Activated T-helper 1 cell treated with Interleukin-2 at 50 U/mL for 16 hours (primary cell): ENCODE measurements at regions not wholly inside any gene's neighbourhood (a gene's known extent, or its start where the extent isn't known, plus 50 kb on each side); places are given as distances from the start of the nearest gene placed in this dataset.
"Not testable (repeated sequence)": the region's sequence is repeated elsewhere in the genome, so short reads cannot be mapped to it uniquely, and the experiment has no call there.

Experiments
- DNase-seq: peaks from one replicate; pipeline ENCODE4 v3.0.0-alpha.2; 2020; ENCODE audit warnings: low read depth

- no peak for DNase-seq
Observed at GRCh38 chr9:7622481-7622880, 177.1 kb downstream of the DMAC1 start.

- no peak for DNase-seq
Observed at GRCh38 chr9:7615344-7615743, 184.2 kb downstream of the DMAC1 start.

DNA sequence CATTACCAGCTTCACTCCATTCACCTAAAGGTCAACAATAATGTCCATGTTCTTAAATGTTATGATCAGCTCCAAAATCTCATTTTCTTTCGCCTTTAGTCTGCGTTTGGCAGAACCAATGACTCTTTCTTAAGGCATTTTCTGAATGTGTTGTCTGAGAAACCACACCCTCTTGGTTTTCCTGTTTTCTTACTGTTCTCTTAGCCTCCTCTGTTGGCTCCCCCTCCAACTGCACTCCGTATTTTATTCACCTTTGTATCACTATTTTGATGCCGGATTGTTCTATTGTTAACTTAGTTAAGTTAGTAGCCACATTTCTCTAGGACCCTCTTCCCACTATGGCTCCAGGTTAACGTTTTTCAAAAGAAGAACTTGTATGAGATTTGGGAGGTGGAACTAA lies 185.6 kb downstream of the DMAC1 start:
- no peak for DNase-seq

- no peak for DNase-seq
Observed at GRCh38 chr9:7608261-7608660, 191.3 kb downstream of the DMAC1 start.

- no peak for DNase-seq
Observed at GRCh38 chr9:7607421-7607820, 192.2 kb downstream of the DMAC1 start.

DNA sequence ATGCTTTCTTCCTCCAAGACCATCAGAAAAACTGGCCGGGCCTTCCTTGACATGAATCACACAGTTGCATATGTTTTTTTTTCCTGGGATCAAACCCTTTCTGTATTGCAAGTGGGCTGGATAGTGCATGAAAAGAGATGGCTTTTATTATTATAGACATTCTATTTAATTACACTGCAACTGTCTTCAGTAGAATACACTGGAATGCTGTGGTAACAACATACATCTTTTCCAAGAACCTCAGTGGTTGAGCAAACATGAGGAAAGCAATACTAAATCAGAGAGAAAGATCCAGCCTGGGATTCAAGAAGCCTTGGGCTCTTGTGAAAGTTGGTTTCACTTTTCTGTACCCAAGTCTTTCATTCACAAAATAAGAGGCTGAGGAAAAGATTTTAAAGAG lies 193.0 kb downstream of the DMAC1 start:
- DNase-seq, result no peak

DNA sequence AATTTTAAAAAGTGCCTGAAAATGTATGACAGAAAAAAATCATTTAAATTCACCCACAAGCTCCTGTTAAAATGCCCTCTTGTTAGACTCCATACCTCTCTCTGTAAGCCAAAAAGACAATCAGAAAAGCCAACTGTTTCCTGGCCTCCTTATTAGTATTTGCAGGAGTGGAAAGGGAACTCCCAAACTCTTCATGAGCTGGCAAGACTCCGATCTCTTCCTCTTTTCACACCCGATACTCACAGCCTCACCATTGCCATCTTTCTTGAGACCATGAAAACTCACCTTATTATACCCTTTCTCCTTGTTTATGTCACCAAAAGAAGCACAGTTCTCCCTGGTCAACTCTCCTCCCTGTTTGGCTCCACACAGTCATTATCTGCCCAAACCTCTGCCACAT lies 197.8 kb downstream of the DMAC1 start:
- no peak for DNase-seq

DNA sequence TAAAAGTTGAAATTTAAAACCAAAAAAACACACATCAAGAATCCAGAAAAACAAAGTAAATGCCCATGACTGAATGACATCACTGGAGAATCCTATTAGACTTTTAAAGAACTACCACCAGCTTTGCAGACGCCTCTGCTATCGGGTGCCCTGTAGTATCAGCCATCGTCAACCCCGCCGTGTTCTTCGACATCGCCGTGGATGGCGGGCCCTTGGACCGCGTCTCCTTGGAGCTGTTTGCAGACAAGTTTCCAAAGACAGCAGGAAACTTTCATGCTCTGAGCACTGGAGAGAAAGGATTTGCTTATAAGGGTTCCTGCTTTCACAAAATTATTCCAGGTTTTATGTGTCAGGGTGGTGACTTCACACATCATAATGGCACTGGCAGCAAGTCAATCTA lies 201.9 kb downstream of the DMAC1 start:
- no peak for DNase-seq

DNA sequence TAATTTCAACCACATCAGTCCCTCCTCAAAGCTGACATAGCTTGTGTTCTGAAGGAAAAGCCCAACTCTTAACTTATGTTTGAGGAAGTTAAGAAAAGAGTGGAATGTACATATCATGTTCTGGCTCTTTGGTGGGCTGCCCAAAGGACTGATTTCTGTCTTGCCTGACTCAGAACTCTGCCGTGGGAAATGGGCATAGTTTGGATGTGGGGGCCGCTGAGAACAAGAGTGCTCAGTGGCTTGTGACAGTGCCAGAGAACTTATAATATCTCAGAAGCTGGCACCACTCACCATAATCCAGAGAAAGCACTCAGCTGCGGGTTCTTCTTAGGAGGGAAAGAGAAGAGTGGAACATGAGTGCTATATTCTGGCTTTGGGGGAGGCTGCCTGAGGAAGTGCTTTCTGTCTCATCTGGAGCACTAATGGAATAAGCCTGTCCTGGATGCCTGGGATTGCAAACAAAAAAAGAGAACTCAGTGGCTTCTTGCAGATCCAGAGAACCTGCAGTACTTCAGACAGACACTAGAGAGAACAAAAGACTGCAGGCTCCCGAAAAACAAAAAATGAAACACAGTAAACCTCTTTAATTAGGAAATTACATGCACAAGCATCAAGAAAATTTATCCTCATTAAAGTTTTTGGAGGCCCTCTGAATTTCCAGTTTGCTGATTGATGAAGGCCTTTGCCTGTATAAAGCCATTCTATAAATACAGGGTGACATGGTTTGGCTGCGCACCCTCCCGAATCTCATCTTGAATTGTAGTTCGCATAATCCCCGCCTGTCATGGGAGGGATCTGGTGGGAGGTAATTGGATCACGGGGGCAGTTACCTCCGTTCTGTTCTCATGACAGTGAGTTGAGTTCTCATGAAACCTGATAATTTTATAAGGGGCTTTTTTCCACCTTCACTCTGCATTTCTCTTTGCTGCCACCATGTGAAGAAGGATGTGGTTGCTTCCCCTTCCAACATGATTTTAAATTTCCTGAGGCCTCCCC lies 207.0 kb downstream of the DMAC1 start:
- DNase-seq, result no peak

GRCh38 chr9:7591501-7591900 lies 208.1 kb downstream of the DMAC1 start:
- DNase-seq, result no peak

GRCh38 chr9:7580568-7580967 lies 219.0 kb downstream of the DMAC1 start:
- no peak for DNase-seq

GRCh38 chr9:7579351-7579750 lies 220.2 kb downstream of the DMAC1 start:
- no peak for DNase-seq

DNA sequence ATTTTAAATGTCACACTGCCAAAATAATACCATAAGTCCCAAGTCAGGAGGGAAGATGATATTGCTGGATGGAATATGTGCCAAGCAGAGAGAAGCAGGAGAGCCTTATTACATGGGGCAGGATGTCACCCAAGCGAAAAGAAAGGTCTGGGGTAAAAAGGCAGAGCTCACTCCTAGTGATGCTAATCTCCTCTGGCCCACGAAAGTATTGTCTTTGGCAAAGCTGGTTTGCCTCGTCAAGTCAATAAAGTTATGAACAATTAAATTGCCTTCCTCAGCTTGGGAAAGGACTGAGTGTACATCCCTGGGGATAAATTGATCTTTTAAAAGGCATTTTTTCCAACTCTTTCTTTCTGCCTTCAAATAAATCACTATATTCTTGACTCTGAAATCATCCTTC lies 220.6 kb downstream of the DMAC1 start:
- no peak for DNase-seq

GRCh38 chr9:7570107-7570720 lies 229.4 kb downstream of the DMAC1 start:
- DNase-seq, result peak; percentile 34

GRCh38 chr9:7567687-7568086 lies 231.9 kb downstream of the DMAC1 start:
- no peak for DNase-seq

GRCh38 chr9:7561527-7562080 lies 238.0 kb downstream of the DMAC1 start:
- DNase-seq, result no peak

DNA sequence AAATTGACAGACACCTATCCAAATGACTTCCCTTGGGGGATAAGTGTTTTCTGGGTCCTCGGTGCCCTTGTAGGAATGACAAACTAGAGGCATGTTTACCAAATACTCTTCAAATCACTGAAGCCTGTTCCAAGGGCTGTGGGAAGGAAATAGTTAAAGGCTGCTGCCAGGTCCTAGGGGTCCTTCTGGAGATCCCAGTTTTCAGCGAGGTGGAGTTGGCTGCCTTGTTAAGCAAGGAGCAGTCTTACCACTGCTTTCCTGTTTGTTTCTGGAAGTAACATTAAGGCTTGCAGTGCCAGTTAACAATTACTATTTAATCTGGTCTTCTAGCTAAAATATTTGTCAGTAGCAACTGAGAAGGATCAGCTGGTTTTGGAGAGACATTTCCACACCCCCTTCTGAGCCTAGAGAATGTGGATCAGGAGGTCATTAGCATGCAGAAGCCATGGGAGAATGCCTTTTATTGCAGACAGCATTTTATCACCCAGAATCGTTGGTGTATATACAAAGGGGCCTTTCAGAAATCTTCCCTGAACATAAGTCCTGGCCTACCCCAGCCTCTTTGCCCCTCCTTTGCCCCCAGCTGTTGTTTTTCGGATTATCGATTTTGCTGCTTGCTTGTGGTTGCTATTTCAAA lies 238.8 kb downstream of the DMAC1 start:
- no peak for DNase-seq

- DNase-seq, result no peak
Observed at GRCh38 chr9:7554699-7555098, 244.9 kb downstream of the DMAC1 start.

DNA sequence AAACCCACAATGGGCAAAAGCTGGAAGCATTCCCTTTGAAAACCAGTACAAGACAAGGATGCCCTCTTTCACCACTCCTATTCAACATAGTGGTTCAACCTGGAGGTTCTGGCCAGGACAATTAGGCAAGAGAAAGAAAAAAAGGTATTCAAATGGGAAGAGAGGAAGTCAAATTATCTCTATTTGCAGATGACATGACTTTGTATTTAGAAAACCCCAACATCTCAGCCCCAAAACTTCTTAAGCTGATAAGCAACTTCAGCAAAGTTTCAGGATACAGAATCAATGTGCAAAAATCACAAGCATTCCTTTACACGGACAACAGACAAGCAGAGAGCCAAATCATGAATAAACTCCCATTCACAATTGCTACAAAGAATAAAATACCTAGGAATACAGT lies 246.9 kb downstream of the DMAC1 start:
- DNase-seq, result not testable (repeated sequence)

GRCh38 chr9:7549249-7549648 lies 250.3 kb downstream of the DMAC1 start:
- DNase-seq, result no peak

DNA sequence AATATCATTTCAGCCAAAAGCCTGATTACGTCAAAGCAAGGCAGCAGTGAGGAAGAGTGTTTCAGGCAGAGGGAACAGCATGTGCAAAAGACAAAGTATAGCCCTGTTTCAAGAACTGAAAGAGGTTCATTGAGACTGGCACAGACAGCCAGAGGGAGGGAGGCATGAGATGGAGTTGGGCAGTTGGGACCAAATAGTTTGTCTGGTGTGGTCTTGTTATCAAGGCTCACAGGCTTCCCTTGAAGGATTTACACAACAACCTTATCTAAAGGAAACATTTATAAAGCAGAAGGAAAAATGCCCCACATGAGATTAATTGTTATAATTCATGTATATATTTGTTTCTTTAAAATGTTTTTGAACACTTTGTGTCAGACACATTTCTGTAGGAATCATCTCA lies 253.3 kb downstream of the DMAC1 start:
- no peak for DNase-seq

DNA sequence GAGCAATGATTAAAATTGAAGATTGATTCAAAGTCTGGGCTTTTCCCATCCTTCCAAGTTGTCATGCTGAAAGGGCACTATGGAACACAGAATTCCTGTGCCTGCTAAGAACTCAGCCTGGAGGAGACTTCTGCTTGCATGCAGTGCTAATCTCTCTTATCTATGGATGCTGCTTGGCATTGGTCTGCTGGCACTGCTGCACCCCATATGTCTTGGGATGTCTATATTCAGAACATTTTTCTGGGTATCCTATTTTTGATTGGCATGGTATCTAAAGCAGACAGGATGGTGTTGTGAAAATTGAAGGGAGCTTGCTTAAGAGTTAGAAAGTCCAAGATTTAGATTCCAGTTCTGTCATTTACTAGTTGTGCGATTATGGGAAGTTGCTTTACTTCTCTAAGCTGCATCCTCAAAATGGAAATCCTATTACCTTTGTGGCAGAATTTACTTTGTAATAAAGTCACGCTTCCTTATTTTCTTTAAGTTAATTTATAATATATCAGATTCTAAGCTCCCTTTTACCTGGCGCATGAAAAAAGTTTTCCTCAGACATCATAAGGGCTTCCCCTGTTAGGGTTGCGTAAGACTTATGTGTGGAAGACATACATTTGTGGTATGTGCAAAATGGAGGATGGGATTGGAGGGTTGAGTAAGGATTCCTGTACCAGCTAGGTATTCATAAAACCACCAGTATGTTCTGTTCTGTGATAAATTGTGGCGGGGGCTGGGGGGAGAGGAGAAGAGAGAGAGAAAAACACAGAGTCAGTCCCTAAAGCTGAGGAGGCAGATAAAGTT lies 254.0 kb downstream of the DMAC1 start:
- DNase-seq, result no peak
